DOHH2 (cell line): ENCODE measurements at regions not wholly inside any gene's neighbourhood (a gene's known extent, or its start where the extent isn't known, plus 50 kb on each side); places are given as distances from the start of the nearest gene placed in this dataset.

ENCODE experiments used
- EZH2phosphoT487 ChIP-seq: fragments of 200-600 bp; sonication (generic); IDR thresholded peaks from 2 replicates; pipeline ENCODE4 v1.6.1; 2017; ENCODE audit warnings: borderline replicate concordance, mild to moderate bottlenecking, antibody characterized with exemption, low read length, moderate library complexity, mixed read lengths
- TF ChIP-seq, protein P1 (sequence below): fragments of 200-600 bp; sonication (generic); IDR thresholded peaks from one replicate; pipeline ENCODE4 v1.5.1; 2014; ENCODE audit warnings: antibody characterized with exemption, mild to moderate bottlenecking, low read depth, low read length; ENCODE audit not compliant: poor library complexity, severe bottlenecking

DNA sequence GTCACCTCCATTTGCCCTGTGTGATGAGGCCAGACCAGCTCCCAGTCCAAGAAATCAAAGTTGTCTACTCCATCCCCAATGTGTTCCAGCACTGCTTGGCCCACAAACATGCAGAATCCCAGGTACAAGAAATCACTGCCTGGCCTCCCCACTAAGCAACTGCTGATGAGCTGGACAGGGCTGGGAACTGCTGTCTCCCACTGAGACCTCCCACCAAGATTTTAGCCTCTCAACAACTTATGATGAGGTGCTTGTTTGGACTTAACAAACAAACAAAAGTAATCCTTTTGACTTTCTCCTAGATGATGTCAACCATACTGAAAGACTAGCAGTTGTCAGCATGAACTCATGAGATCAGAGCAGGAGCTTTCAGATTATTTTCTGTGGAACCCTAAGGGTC, 260.1 kb upstream of the UBE2E2 start:
- TF ChIP-seq, protein P1, sequence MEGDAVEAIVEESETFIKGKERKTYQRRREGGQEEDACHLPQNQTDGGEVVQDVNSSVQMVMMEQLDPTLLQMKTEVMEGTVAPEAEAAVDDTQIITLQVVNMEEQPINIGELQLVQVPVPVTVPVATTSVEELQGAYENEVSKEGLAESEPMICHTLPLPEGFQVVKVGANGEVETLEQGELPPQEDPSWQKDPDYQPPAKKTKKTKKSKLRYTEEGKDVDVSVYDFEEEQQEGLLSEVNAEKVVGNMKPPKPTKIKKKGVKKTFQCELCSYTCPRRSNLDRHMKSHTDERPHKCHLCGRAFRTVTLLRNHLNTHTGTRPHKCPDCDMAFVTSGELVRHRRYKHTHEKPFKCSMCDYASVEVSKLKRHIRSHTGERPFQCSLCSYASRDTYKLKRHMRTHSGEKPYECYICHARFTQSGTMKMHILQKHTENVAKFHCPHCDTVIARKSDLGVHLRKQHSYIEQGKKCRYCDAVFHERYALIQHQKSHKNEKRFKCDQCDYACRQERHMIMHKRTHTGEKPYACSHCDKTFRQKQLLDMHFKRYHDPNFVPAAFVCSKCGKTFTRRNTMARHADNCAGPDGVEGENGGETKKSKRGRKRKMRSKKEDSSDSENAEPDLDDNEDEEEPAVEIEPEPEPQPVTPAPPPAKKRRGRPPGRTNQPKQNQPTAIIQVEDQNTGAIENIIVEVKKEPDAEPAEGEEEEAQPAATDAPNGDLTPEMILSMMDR = no peak
- no peak for TF ChIP-seq EZH2phosphoT487
